Keratinocyte (primary cell): ENCODE measurements at regions not wholly inside any gene's neighbourhood (a gene's known extent, or its start where the extent isn't known, plus 50 kb on each side); places are given as distances from the start of the nearest gene placed in this dataset.

ENCODE experiments used
- DNase-seq: peaks from one replicate; pipeline ENCODE4 v3.0.0-alpha.2; 2011; ENCODE audit warnings: low read depth, missing footprints, low spot score
- FAIRE-seq: peaks from 2 replicates; lab custom pipeline; 2011; peaks lifted over from hg19 to GRCh38; lab: Jason Lieb, UNC
- H2AFZ ChIP-seq: 2 replicates; pipeline ENCODE4 v1.6.0; 2012; ENCODE audit warnings: low read length, control low read depth, inconsistent platforms; ENCODE audit not compliant: control insufficient read depth
- H3K27ac ChIP-seq: 2 replicates; pipeline ENCODE4 v1.5.1; 2011; ENCODE audit warnings: low read length; ENCODE audit not compliant: control insufficient read depth, insufficient read depth
- H3K27me3 ChIP-seq: 3 replicates; pipeline ENCODE4 v1.6.0; 2011; ENCODE audit warnings: low read length; ENCODE audit not compliant: control insufficient read depth, insufficient read depth; ENCODE audit errors: extremely low read depth
- H3K36me3 ChIP-seq, 2 experiments: 2 replicates in 1 of 2; 3 replicates in 1 of 2; pipeline ENCODE4 v1.5.1; 2011; ENCODE audit warnings: low read length in 2 of 2, mild to moderate bottlenecking in 1 of 2; ENCODE audit not compliant: control insufficient read depth in 2 of 2, insufficient read depth in 2 of 2; ENCODE audit errors: extremely low read depth in 1 of 2
- H3K4me1 ChIP-seq: 3 replicates; pipeline ENCODE4 v1.5.1; 2011; ENCODE audit warnings: low read length; ENCODE audit not compliant: control insufficient read depth, insufficient read depth; ENCODE audit errors: extremely low read depth
- H3K4me2 ChIP-seq: 3 replicates; pipeline ENCODE4 v1.6.0; 2011; ENCODE audit warnings: low read depth, low read length; ENCODE audit not compliant: control insufficient read depth, insufficient read depth; ENCODE audit errors: extremely low read depth
- H3K4me3 ChIP-seq, 3 experiments: fragments of 200-600 bp in 1 of 3; sonication (generic) in 1 of 3; 2 replicates in 2 of 3; 3 replicates in 1 of 3; pipeline ENCODE4 v1.5.1; 2011 to 2016; ENCODE audit warnings: low read length in 3 of 3, mild to moderate bottlenecking in 3 of 3, control low read depth in 2 of 3, inconsistent platforms in 1 of 3, low read depth in 1 of 3, mixed read lengths in 1 of 3, mixed run types in 1 of 3, moderate library complexity in 1 of 3; ENCODE audit not compliant: control insufficient read depth in 2 of 3, insufficient read depth in 2 of 3; ENCODE audit errors: extremely low read depth in 1 of 3
- H3K79me2 ChIP-seq: 2 replicates; pipeline ENCODE4 v1.6.0; 2012; ENCODE audit warnings: low read length; ENCODE audit not compliant: control insufficient read depth, insufficient read depth
- H3K9ac ChIP-seq: 3 replicates; pipeline ENCODE4 v1.6.0; 2011; ENCODE audit warnings: low read length; ENCODE audit not compliant: control insufficient read depth, insufficient read depth; ENCODE audit errors: extremely low read depth
- H3K9me1 ChIP-seq: 3 replicates; pipeline ENCODE4 v1.6.0; 2011; ENCODE audit warnings: low read length; ENCODE audit not compliant: control insufficient read depth, insufficient read depth; ENCODE audit errors: extremely low read depth
- H3K9me3 ChIP-seq: 2 replicates; pipeline ENCODE4 v1.5.1; 2012; ENCODE audit warnings: low read depth, low read length; ENCODE audit not compliant: control insufficient read depth
- H4K20me1 ChIP-seq: 3 replicates; pipeline ENCODE4 v1.6.0; 2011; ENCODE audit warnings: low read length; ENCODE audit not compliant: control insufficient read depth, insufficient read depth; ENCODE audit errors: extremely low read depth
- CTCF ChIP-seq, 3 experiments: IDR thresholded peaks in 1 of 3; conservative IDR thresholded peaks in 1 of 3; optimal IDR thresholded peaks in 1 of 3; 2 replicates in 2 of 3; 3 replicates in 1 of 3; pipeline versions ENCODE3 to v1.5.1; 2011; ENCODE audit warnings: low read length in 3 of 3, mild to moderate bottlenecking in 3 of 3, moderate library complexity in 2 of 3, control low read depth in 1 of 3, inconsistent platforms in 1 of 3; ENCODE audit not compliant: insufficient read depth in 2 of 3; ENCODE audit errors: extremely low read depth in 1 of 3
- EZH2 ChIP-seq: IDR thresholded peaks from one replicate; pipeline ENCODE4 v1.6.1; 2012; ENCODE audit warnings: inconsistent platforms, mild to moderate bottlenecking, low read length, moderate library complexity
- dilution Hi-C: fragments of 300-500 bp; cut with MboI; formaldehyde crosslinking; loops from one replicate; pipeline ENCODE4 v1.7.0; 2020; ENCODE audit warnings: low sequenced_read_pairs; ENCODE audit not compliant: extremely low pct_ligation_motif_present

DNA sequence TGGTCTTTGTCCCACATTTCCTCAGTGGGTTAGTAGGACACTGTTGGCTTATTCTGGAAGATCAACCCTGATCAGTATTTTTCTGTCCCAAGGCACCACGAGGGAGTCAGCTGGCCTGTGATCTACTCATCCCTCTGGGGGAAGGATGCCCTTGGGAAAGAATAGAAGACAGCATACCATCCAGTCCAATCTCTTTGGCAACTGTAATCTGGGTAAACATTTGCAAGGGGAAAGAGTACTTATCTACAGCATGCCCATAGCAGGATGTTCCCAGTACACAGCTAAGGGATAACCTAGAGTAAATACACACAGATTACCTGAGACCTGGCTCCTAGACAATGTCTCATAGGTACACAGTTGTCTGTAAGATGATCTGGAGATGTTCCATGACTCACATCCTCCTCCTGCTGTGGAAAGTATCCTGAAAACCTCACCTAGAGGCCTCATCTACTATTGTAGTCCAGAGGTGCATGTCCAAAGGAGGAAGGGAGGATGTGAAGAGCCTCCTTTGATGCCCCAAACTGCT is 134.3 kb upstream of the VWC2 start:
- DNase-seq (no peak), FAIRE-seq (no peak)
- dilution Hi-C loops = no loop called here
- no peak overlapping the region for H2AFZ ChIP-seq
- H3K36me3 ChIP-seq = no peaks in the 10 kb centered on the region
- no peaks in the 10 kb centered on the region for H3K9me3 ChIP-seq
- no peaks in the 10 kb centered on the region for H3K9me1 ChIP-seq
- H3K27ac ChIP-seq = no peak overlapping the region
- TF ChIP-seq EZH2 (no peak), CTCF (optimal IDR thresholded peaks at IDR 0.05 in 1 of 3, IDR thresholded peaks at IDR 0.05 in 1 of 3, conservative IDR thresholded peaks at IDR 0.05 in 1 of 3; ENCODE audit: extremely low read depth in 1 of 3, insufficient read depth in 2 of 3, low read length in 3 of 3) (no peak)
- no peaks in the 10 kb centered on the region for H3K27me3 ChIP-seq
- H3K4me3 ChIP-seq = no peak overlapping the region
- no peaks in the 10 kb centered on the region for H3K79me2 ChIP-seq
- H3K4me2 ChIP-seq = no peak overlapping the region
- H4K20me1 ChIP-seq = no peaks in the 10 kb centered on the region
- no peak overlapping the region for H3K9ac ChIP-seq
- H3K4me1 ChIP-seq = no peaks in the 10 kb centered on the region

- FAIRE-seq = no peak
Observed at GRCh38 chr7:49639808-49640207, 133.6 kb upstream of the VWC2 start.

More at GRCh38 chr7:49639808-49640207, 133.6 kb upstream of the VWC2 start:
- Histone ChIP-seq H2AFZ (no peak overlapping the region), H3K4me2 (no peak overlapping the region), H3K4me1 (no peaks in the 10 kb centered on the region), H3K9me3 (no peaks in the 10 kb centered on the region), H3K79me2 (no peaks in the 10 kb centered on the region), H3K9ac (no peak overlapping the region), H4K20me1 (no peaks in the 10 kb centered on the region), H3K27me3 (no peaks in the 10 kb centered on the region), H3K4me3 (no peak overlapping the region), H3K36me3 (no peaks in the 10 kb centered on the region), H3K27ac (no peak overlapping the region), H3K9me1 (no peaks in the 10 kb centered on the region)
- DNase-seq = no peak
- TF ChIP-seq EZH2 (no peak), CTCF (optimal IDR thresholded peaks at IDR 0.05 in 1 of 3, IDR thresholded peaks at IDR 0.05 in 1 of 3, conservative IDR thresholded peaks at IDR 0.05 in 1 of 3; ENCODE audit: extremely low read depth in 1 of 3, insufficient read depth in 2 of 3, low read length in 3 of 3) (no peak)
- dilution Hi-C loops = no loop called here
